Adrenal gland (tissue), 5 donors: ENCODE measurements at regions not wholly inside any gene's neighbourhood (a gene's known extent, or its start where the extent isn't known, plus 50 kb on each side); places are given as distances from the start of the nearest gene placed in this dataset.

Experiments
- POLR2A ChIP-seq, 2 donors: fragments of 450-650 bp; IDR thresholded peaks; one replicate each; pipeline ENCODE4 v1.6.1; 2017; ENCODE audit warnings: antibody characterized with exemption in 2 of 2, mild to moderate bottlenecking in 2 of 2, moderate library complexity in 1 of 2
- TF ChIP-seq, protein P1 (sequence below), 6 experiments: fragments of 450-650 bp in 4 of 6; fragments of 200-600 bp in 2 of 6; sonication (generic) in 1 of 6; IDR thresholded peaks; 1 replicate in 5 of 6; 2 replicates in 1 of 6; pipeline versions ENCODE4 v1.5.1 to v1.8.0; 2016 to 2021; ENCODE audit warnings: antibody characterized with exemption in 6 of 6, mild to moderate bottlenecking in 2 of 6, moderate library complexity in 1 of 6
- donor health status: DM: no; HTN: no; CAD: no.

DNA sequence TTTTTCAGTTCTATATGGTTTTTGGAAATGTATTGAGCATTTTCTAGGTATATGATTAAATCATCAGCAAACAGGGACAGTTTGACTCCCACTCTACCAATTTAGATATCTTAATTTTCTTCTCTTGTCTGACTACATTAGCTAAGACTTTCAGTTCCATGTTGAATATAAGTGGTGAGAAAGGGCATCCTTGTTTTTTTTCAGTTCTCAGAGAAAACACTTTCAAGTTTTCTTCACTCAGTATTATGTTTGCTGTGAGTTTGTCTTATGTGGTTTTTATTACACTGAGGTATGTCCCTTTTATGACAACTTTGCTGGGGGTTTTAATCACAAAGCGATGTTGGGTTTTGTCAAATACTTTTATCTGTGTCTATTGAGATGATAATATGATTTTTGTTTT, 352.6 kb downstream of the KDM5D start:
- TF ChIP-seq, protein P1, sequence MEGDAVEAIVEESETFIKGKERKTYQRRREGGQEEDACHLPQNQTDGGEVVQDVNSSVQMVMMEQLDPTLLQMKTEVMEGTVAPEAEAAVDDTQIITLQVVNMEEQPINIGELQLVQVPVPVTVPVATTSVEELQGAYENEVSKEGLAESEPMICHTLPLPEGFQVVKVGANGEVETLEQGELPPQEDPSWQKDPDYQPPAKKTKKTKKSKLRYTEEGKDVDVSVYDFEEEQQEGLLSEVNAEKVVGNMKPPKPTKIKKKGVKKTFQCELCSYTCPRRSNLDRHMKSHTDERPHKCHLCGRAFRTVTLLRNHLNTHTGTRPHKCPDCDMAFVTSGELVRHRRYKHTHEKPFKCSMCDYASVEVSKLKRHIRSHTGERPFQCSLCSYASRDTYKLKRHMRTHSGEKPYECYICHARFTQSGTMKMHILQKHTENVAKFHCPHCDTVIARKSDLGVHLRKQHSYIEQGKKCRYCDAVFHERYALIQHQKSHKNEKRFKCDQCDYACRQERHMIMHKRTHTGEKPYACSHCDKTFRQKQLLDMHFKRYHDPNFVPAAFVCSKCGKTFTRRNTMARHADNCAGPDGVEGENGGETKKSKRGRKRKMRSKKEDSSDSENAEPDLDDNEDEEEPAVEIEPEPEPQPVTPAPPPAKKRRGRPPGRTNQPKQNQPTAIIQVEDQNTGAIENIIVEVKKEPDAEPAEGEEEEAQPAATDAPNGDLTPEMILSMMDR (IDR thresholded peaks at IDR 0.05), result no peak
- no peak for TF ChIP-seq POLR2A (IDR thresholded peaks at IDR 0.05)
